Endothelial cell of umbilical vein (primary cell): ENCODE measurements at regions not wholly inside any gene's neighbourhood (a gene's known extent, or its start where the extent isn't known, plus 50 kb on each side); places are given as distances from the start of the nearest gene placed in this dataset.

Experiments used
- BruUV-seq: library from RNA; stranded (reverse); fragments of 400-500 nt; replicated peaks from 2 replicates; lab custom pipeline; 2021; lab: Mats Ljungman, UMichigan
- CTCF ChIA-PET: fragments of 300-600, 350-600 bp; sonication (Branson Sonifier 250); formaldehyde crosslinking; loops from one replicate; lab custom pipeline; 2021; ENCODE audit warnings: antibody characterized with exemption, inconsistent platforms; lab: Charles Lee
- POLR2A ChIA-PET: fragments of 300-600, 350-600 bp; sonication (Branson Sonifier 250); formaldehyde crosslinking; loops from one replicate; lab custom pipeline; 2021; ENCODE audit warnings: antibody characterized with exemption, inconsistent platforms; lab: Charles Lee
- DNase-seq: peaks from one replicate; pipeline ENCODE4 v3.0.0-alpha.2; 2011; ENCODE audit warnings: low read depth, low spot score
- FAIRE-seq: peaks from 2 replicates; lab custom pipeline; 2011; peaks lifted over from hg19 to GRCh38; lab: Jason Lieb, UNC
- H2AFZ ChIP-seq: 2 replicates; pipeline ENCODE4 v1.6.0; 2012; ENCODE audit warnings: low read depth, low read length, control low read depth, inconsistent platforms
- H3K27ac ChIP-seq: 2 replicates; pipeline ENCODE4 v1.5.1; 2011; ENCODE audit warnings: low read depth, mild to moderate bottlenecking, control low read depth, low read length, moderate library complexity; ENCODE audit not compliant: insufficient read depth
- H3K27me3 ChIP-seq, 2 experiments: 2 replicates each; pipeline versions ENCODE4 v1.6.0 to v1.6.1; 2011; ENCODE audit warnings: low read length in 2 of 2, mixed read lengths in 1 of 2; ENCODE audit not compliant: control insufficient read depth in 2 of 2, insufficient read depth in 2 of 2
- H3K36me3 ChIP-seq, 2 experiments: 2 replicates in 1 of 2; 3 replicates in 1 of 2; pipeline ENCODE4 v1.5.1; 2011; ENCODE audit warnings: low read length in 2 of 2, mild to moderate bottlenecking in 1 of 2, moderate library complexity in 1 of 2; ENCODE audit not compliant: control insufficient read depth in 2 of 2, insufficient read depth in 2 of 2; ENCODE audit errors: extremely low read depth in 1 of 2
- H3K4me1 ChIP-seq: 3 replicates; pipeline ENCODE4 v1.5.1; 2011; ENCODE audit warnings: mild to moderate bottlenecking, low read length; ENCODE audit not compliant: control insufficient read depth, insufficient read depth; ENCODE audit errors: extremely low read depth
- H3K4me2 ChIP-seq: 2 replicates; pipeline ENCODE4 v1.6.1; 2011; ENCODE audit warnings: low read length, control low read depth, mixed read lengths; ENCODE audit not compliant: insufficient read depth
- H3K4me3 ChIP-seq, 3 experiments: fragments of 200-600 bp in 1 of 3; sonication (generic), shearing (Covaris generic) in 1 of 3; replicated peaks in 1 of 3; 2 replicates each; pipeline ENCODE4 v1.5.1; 2011 to 2016; ENCODE audit warnings: control low read depth in 3 of 3, low read length in 3 of 3, mild to moderate bottlenecking in 2 of 3, inconsistent platforms in 1 of 3, low read depth in 1 of 3, moderate library complexity in 1 of 3; ENCODE audit not compliant: insufficient read depth in 1 of 3
- H3K79me2 ChIP-seq: 2 replicates; pipeline ENCODE4 v1.6.0; 2012; ENCODE audit warnings: low read length, inconsistent platforms; ENCODE audit not compliant: control insufficient read depth, insufficient read depth
- H3K9ac ChIP-seq: replicated peaks from 2 replicates; pipeline ENCODE3; 2011; ENCODE audit warnings: low read length, control low read depth; ENCODE audit not compliant: insufficient read depth; ENCODE audit errors: extremely low read depth
- H3K9me1 ChIP-seq: replicated peaks from 3 replicates; pipeline ENCODE4 v1.6.0; 2011; ENCODE audit warnings: mild to moderate bottlenecking, low read length; ENCODE audit not compliant: control insufficient read depth, insufficient read depth; ENCODE audit errors: extremely low read depth
- H3K9me3 ChIP-seq: replicated peaks from 2 replicates; pipeline ENCODE4 v1.5.1; 2012; ENCODE audit warnings: low read length, inconsistent platforms; ENCODE audit not compliant: control insufficient read depth, insufficient read depth
- H4K20me1 ChIP-seq: replicated peaks from 2 replicates; pipeline ENCODE3; 2011; ENCODE audit warnings: mild to moderate bottlenecking, low read length; ENCODE audit not compliant: control insufficient read depth, insufficient read depth; ENCODE audit errors: extremely low read depth
- EZH2 ChIP-seq: IDR thresholded peaks from 2 replicates; pipeline ENCODE4 v1.6.1; 2012; ENCODE audit warnings: borderline replicate concordance, low read depth, mild to moderate bottlenecking, moderate library complexity, low read length, inconsistent platforms; ENCODE audit not compliant: severe bottlenecking
- FOS ChIP-seq: IDR thresholded peaks from 2 replicates; pipeline ENCODE4 v1.6.1; 2011; ENCODE audit warnings: mild to moderate bottlenecking, low read length, moderate library complexity, borderline replicate concordance; ENCODE audit not compliant: insufficient read depth
- GATA2 ChIP-seq: IDR thresholded peaks from 2 replicates; pipeline ENCODE4 v1.7.0; 2011; ENCODE audit warnings: low read depth, mild to moderate bottlenecking, moderate library complexity, mixed read lengths, low read length; ENCODE audit not compliant: insufficient read length, insufficient read depth
- JUN ChIP-seq: IDR thresholded peaks from 2 replicates; pipeline ENCODE4 v1.6.1; 2011; ENCODE audit warnings: borderline replicate concordance, low read depth; ENCODE audit not compliant: insufficient read length, insufficient read depth
- MYC ChIP-seq: IDR thresholded peaks from one replicate; pipeline ENCODE4 v1.6.1; 2011; ENCODE audit warnings: mild to moderate bottlenecking, low read depth, low read length
- POLR2A ChIP-seq: IDR thresholded peaks from 2 replicates; pipeline ENCODE4 v1.6.1; 2012; ENCODE audit warnings: low read depth, mild to moderate bottlenecking, control low read depth, low read length
- POLR2AphosphoS5 ChIP-seq: IDR thresholded peaks from 2 replicates; pipeline ENCODE4 v1.6.1; 2012; ENCODE audit warnings: low read depth, mild to moderate bottlenecking, control low read depth, low read length, moderate library complexity; ENCODE audit not compliant: insufficient read depth
- dilution Hi-C: fragments of 300-500 bp; cut with MboI; formaldehyde crosslinking; loops from one replicate; pipeline ENCODE4 v1.15.0; 2019; ENCODE audit warnings: low sequenced_read_pairs; ENCODE audit not compliant: extremely low pct_ligation_motif_present
- intact Hi-C: fragments of 100-400 bp; cut with micrococcal nuclease; formaldehyde crosslinking; loops from one replicate; pipeline ENCODE4 v1.10.0; 2022
- TF ChIP-seq, protein P1 (sequence below): IDR thresholded peaks from 2 replicates; pipeline ENCODE4 v1.6.1; 2011; ENCODE audit not compliant: insufficient read depth, insufficient read length
- TF ChIP-seq, protein P2 (sequence below), 2 donors: IDR thresholded peaks; 1 replicate in 1 of 2; 2 replicates in 1 of 2; pipeline ENCODE4 v1.5.1; 2011; ENCODE audit warnings: low read length in 2 of 2, mild to moderate bottlenecking in 2 of 2, moderate library complexity in 2 of 2, control low read depth in 1 of 2, inconsistent platforms in 1 of 2, low read depth in 1 of 2; ENCODE audit not compliant: insufficient read depth in 1 of 2; ENCODE audit errors: extremely low read depth in 1 of 2

DNA sequence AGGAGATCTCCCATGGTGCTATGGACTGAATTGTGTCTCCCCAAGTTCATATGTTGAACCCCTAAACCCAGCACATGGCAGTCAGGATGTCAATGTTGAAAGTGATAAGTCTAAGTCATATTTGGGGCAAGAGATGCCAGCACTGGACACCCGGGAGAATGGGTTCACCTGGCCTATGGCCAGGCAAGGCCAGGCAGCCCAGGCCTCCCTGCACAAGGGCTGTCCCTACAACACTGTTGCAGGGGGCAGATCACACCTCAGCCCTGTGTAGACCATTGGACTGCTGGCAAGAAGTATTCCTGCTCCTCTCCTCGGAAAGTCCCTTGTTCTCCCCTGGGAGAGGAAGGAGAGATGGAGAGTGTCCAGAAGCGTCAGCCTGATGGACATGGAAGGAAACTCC, 240.5 kb downstream of the GADD45G start:
- no peak overlapping the region for H3K4me2 ChIP-seq
- H3K9ac ChIP-seq, result no peak overlapping the region

More for the DNA sequence above, 240.5 kb downstream of the GADD45G start:
- FAIRE-seq, result no peak
- no TSS peak for BruUV-seq
- H3K79me2 ChIP-seq, result no peaks in the 10 kb centered on the region
- H3K4me3 ChIP-seq, result no peak overlapping the region
- TF ChIP-seq, protein P1, sequence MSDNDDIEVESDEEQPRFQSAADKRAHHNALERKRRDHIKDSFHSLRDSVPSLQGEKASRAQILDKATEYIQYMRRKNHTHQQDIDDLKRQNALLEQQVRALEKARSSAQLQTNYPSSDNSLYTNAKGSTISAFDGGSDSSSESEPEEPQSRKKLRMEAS, result no peak
- TF ChIP-seq MYC (no peak), POLR2AphosphoS5 (no peak), JUN (no peak), EZH2 (no peak), GATA2 (no peak), FOS (no peak), POLR2A (no peak)
- TF ChIP-seq, protein P2, sequence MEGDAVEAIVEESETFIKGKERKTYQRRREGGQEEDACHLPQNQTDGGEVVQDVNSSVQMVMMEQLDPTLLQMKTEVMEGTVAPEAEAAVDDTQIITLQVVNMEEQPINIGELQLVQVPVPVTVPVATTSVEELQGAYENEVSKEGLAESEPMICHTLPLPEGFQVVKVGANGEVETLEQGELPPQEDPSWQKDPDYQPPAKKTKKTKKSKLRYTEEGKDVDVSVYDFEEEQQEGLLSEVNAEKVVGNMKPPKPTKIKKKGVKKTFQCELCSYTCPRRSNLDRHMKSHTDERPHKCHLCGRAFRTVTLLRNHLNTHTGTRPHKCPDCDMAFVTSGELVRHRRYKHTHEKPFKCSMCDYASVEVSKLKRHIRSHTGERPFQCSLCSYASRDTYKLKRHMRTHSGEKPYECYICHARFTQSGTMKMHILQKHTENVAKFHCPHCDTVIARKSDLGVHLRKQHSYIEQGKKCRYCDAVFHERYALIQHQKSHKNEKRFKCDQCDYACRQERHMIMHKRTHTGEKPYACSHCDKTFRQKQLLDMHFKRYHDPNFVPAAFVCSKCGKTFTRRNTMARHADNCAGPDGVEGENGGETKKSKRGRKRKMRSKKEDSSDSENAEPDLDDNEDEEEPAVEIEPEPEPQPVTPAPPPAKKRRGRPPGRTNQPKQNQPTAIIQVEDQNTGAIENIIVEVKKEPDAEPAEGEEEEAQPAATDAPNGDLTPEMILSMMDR (IDR thresholded peaks at IDR 0.05; ENCODE audit: extremely low read depth in 1 of 2, insufficient read depth in 1 of 2, low read depth in 1 of 2, low read length in 2 of 2), result no peak
- H3K4me1 ChIP-seq, result no peaks in the 10 kb centered on the region
- POLR2A ChIA-PET, result no interaction called here
- no peak overlapping the region for H2AFZ ChIP-seq
- intact Hi-C loops, result no loop called here
- DNase-seq, result no peak
- dilution Hi-C loops, result no loop called here
- no peaks in the 10 kb centered on the region for H3K9me1 ChIP-seq
- no peaks in the 10 kb centered on the region for H3K27me3 ChIP-seq
- H4K20me1 ChIP-seq, result no peaks in the 10 kb centered on the region
- H3K36me3 ChIP-seq, result no peaks in the 10 kb centered on the region
- no peaks in the 10 kb centered on the region for H3K9me3 ChIP-seq
- H3K27ac ChIP-seq, result no peak overlapping the region
- CTCF ChIA-PET, result no interaction called here
